B cell (primary cell): ENCODE measurements at regions not wholly inside any gene's neighbourhood (a gene's known extent, or its start where the extent isn't known, plus 50 kb on each side); places are given as distances from the start of the nearest gene placed in this dataset.

Experiments used
- ATAC-seq: fragments of 200-7000 bp; cut with Tn5 transposase; one replicate; pipeline ENCODE4 v1.10.0; 2021; ENCODE audit warnings: low read depth, mild to moderate bottlenecking, moderate number of reproducible peaks, moderate library complexity
- CTCF ChIA-PET: fragments of 350-600 bp; sonication (Branson Sonifier 250); formaldehyde crosslinking; loops from one replicate; lab custom pipeline; 2021; ENCODE audit warnings: antibody characterized with exemption, inconsistent platforms; lab: Charles Lee
- POLR2A ChIA-PET: fragments of 350-600 bp; sonication (Branson Sonifier 250); formaldehyde crosslinking; loops from one replicate; lab custom pipeline; 2021; ENCODE audit warnings: antibody characterized with exemption; lab: Charles Lee
- DNase-seq: peaks from one replicate; pipeline ENCODE4 v3.0.0; 2013
- H2AFZ ChIP-seq: 2 replicates; pipeline ENCODE4 v1.6.1; 2012; ENCODE audit warnings: mild to moderate bottlenecking, low read depth, low read length; ENCODE audit not compliant: insufficient read depth, poor library complexity, severe bottlenecking
- H3K27ac ChIP-seq, 2 donors: 1 replicate in 1 of 2; 2 replicates in 1 of 2; pipeline ENCODE4 v1.5.1; 2012 to 2013; ENCODE audit warnings: low read length in 2 of 2, mild to moderate bottlenecking in 2 of 2, moderate library complexity in 1 of 2
- H3K27me3 ChIP-seq, 4 experiments: fragments of 200-600 bp in 1 of 4; sonication (generic) in 1 of 4; replicated peaks in 1 of 4; 1 replicate in 2 of 4; 2 replicates in 2 of 4; pipeline versions ENCODE4 v1.6.1 to v1.7.0; 2013 to 2016; ENCODE audit warnings: low read length in 3 of 4, mild to moderate bottlenecking in 2 of 4, mixed read lengths in 1 of 4, moderate library complexity in 1 of 4; ENCODE audit not compliant: insufficient read depth in 4 of 4, control insufficient read depth in 3 of 4; ENCODE audit errors: control extremely low read depth in 1 of 4
- H3K36me3 ChIP-seq, 2 experiments: replicated peaks in 1 of 2; 1 replicate in 1 of 2; 2 replicates in 1 of 2; pipeline versions ENCODE4 v1.6.1 to v1.7.1; 2013; ENCODE audit warnings: low read length in 1 of 2; ENCODE audit not compliant: insufficient read depth in 2 of 2, control insufficient read depth in 1 of 2; ENCODE audit errors: control extremely low read depth in 1 of 2, extremely low read depth in 1 of 2
- H3K4me1 ChIP-seq, 2 donors: fragments of 200-600 bp in 1 of 2; sonication (generic) in 1 of 2; 1 replicate in 1 of 2; 2 replicates in 1 of 2; pipeline versions ENCODE4 v1.5.1 to v1.6.1; 2013 to 2017; ENCODE audit warnings: low read length in 2 of 2; ENCODE audit not compliant: control insufficient read depth in 2 of 2, insufficient read depth in 2 of 2
- H3K4me2 ChIP-seq: replicated peaks from 2 replicates; pipeline ENCODE3; 2012; ENCODE audit warnings: mild to moderate bottlenecking, low read depth, low read length; ENCODE audit not compliant: poor library complexity, severe bottlenecking
- H3K4me3 ChIP-seq, 5 experiments: fragments of 200-600 bp in 1 of 5; sonication (generic) in 1 of 5; 1 replicate in 3 of 5; 2 replicates in 2 of 5; pipeline versions ENCODE4 v1.5.1 to v1.7.0; 2011 to 2016; ENCODE audit warnings: low read length in 4 of 5, mild to moderate bottlenecking in 4 of 5, low read depth in 2 of 5, control low read depth in 1 of 5, moderate library complexity in 1 of 5; ENCODE audit not compliant: insufficient read depth in 1 of 5; ENCODE audit errors: control extremely low read depth in 1 of 5, extremely low read depth in 1 of 5
- H3K79me2 ChIP-seq: fragments of 200-600 bp; sonication (generic); one replicate; pipeline ENCODE4 v1.6.0; 2016; ENCODE audit warnings: low read length; ENCODE audit not compliant: control insufficient read depth, insufficient read depth
- H3K9ac ChIP-seq: fragments of 200-600 bp; sonication (generic); 2 replicates; pipeline ENCODE4 v1.6.1; 2017; ENCODE audit warnings: mild to moderate bottlenecking, low read length, moderate library complexity
- H3K9me3 ChIP-seq, 3 donors: one replicate each; pipeline versions ENCODE4 v1.6.1 to v1.7.1; 2013; ENCODE audit warnings: low read length in 2 of 3; ENCODE audit not compliant: control insufficient read depth in 2 of 3, insufficient read depth in 1 of 3; ENCODE audit errors: control extremely low read depth in 1 of 3
- H4K20me1 ChIP-seq: 2 replicates; pipeline ENCODE4 v1.6.0; 2012; ENCODE audit warnings: mild to moderate bottlenecking, low read length; ENCODE audit not compliant: insufficient read depth, control insufficient read depth, poor library complexity, severe bottlenecking
- H3K27ac Mint-ChIP-seq: one replicate; pipeline ENCODE4 v1.8.0; 2021; ENCODE audit warnings: mixed read lengths
- H3K27me3 Mint-ChIP-seq: one replicate; pipeline ENCODE4 v1.8.0; 2021; ENCODE audit warnings: mixed read lengths
- H3K4me1 Mint-ChIP-seq: one replicate; pipeline ENCODE4 v1.8.0; 2021; ENCODE audit warnings: mixed read lengths
- H3K4me3 Mint-ChIP-seq: one replicate; pipeline ENCODE4 v1.8.0; 2021; ENCODE audit warnings: mixed read lengths
- H3K9me3 Mint-ChIP-seq: one replicate; pipeline ENCODE4 v1.8.0; 2022; ENCODE audit warnings: mixed read lengths; ENCODE audit not compliant: insufficient read depth
- CTCF ChIP-seq: fragments of 200-600 bp; IDR thresholded peaks from one replicate; pipeline ENCODE4 v1.8.0; 2022; ENCODE audit warnings: antibody characterized with exemption, mild to moderate bottlenecking
- EZH2 ChIP-seq: IDR thresholded peaks from 2 replicates; pipeline ENCODE4 v1.6.1; 2012; ENCODE audit warnings: borderline replicate concordance, low read depth, mild to moderate bottlenecking, moderate library complexity, low read length; ENCODE audit not compliant: insufficient read depth, poor library complexity, severe bottlenecking
- WGBS: methylation state at CpG from one replicate; pipeline ENCODE4 v1.1.5; 2013; ENCODE audit warnings: missing lambda C conversion rate; ENCODE audit not compliant: insufficient coverage; 5-methylcytosine and 5-hydroxymethylcytosine counted together
- intact Hi-C: fragments of 100-400 bp; cut with micrococcal nuclease; formaldehyde crosslinking; loops from one replicate; pipeline ENCODE4 v1.10.0; 2022

GRCh38 chr14:26174395-26174794 is 423.4 kb downstream of the NOVA1 start:
- no CpG with 5 or more reads among the region's 2 CpGs for WGBS
- Mint-ChIP-seq H3K9me3 (peaks cover 3% of the 10 kb centered on the region), H3K27me3 (no peaks in the 10 kb centered on the region), H3K27ac (no peak overlapping the region), H3K4me1 (no peaks in the 10 kb centered on the region), H3K4me3 (no peak overlapping the region)
- Histone ChIP-seq H3K36me3 (no peaks in the 10 kb centered on the region), H4K20me1 (no peaks in the 10 kb centered on the region), H2AFZ (no peak overlapping the region), H3K4me2 (no peak overlapping the region), H3K27ac (no peak overlapping the region), H3K4me3 (no peak overlapping the region), H3K4me1 (no peaks in the 10 kb centered on the region), H3K9ac (no peak overlapping the region), H3K9me3 (no peaks in the 10 kb centered on the region), H3K79me2 (no peaks in the 10 kb centered on the region), H3K27me3 (no peaks in the 10 kb centered on the region)
- POLR2A ChIA-PET = no interaction called here
- CTCF ChIA-PET = no interaction called here
- no peak for TF ChIP-seq CTCF
- no peak for TF ChIP-seq EZH2
- DNase-seq (no peak), ATAC-seq (no peak)
- intact Hi-C loops = no loop called here

GRCh38 chr14:26173581-26174110 is 424.2 kb downstream of the NOVA1 start:
- POLR2A ChIA-PET = no interaction called here
- H3K27ac Mint-ChIP-seq = no peak overlapping the region
- TF ChIP-seq CTCF (no peak), EZH2 (no peak)
- Histone ChIP-seq H3K27ac (no peak overlapping the region), H3K36me3 (no peaks in the 10 kb centered on the region), H4K20me1 (no peaks in the 10 kb centered on the region), H3K9me3 (no peaks in the 10 kb centered on the region), H2AFZ (no peak overlapping the region), H3K79me2 (no peaks in the 10 kb centered on the region), H3K4me3 (no peak overlapping the region), H3K9ac (no peak overlapping the region), H3K27me3 (no peaks in the 10 kb centered on the region), H3K4me2 (no peak overlapping the region), H3K4me1 (no peaks in the 10 kb centered on the region)
- peaks cover 3% of the 10 kb centered on the region for H3K9me3 Mint-ChIP-seq
- CTCF ChIA-PET = no interaction called here
- DNase-seq (no peak), ATAC-seq (no peak)
- no peak overlapping the region for H3K4me3 Mint-ChIP-seq
- H3K4me1 Mint-ChIP-seq = no peaks in the 10 kb centered on the region
- H3K27me3 Mint-ChIP-seq = no peaks in the 10 kb centered on the region
- WGBS = 50% methylated on average over 1 of the region's 2 CpGs
- intact Hi-C loops = no loop called here
